ENCODE measurements at regions not wholly inside any gene's neighbourhood (a gene's known extent, or its start where the extent isn't known, plus 50 kb on each side); places are given as distances from the start of the nearest gene placed in this dataset.

DNA sequence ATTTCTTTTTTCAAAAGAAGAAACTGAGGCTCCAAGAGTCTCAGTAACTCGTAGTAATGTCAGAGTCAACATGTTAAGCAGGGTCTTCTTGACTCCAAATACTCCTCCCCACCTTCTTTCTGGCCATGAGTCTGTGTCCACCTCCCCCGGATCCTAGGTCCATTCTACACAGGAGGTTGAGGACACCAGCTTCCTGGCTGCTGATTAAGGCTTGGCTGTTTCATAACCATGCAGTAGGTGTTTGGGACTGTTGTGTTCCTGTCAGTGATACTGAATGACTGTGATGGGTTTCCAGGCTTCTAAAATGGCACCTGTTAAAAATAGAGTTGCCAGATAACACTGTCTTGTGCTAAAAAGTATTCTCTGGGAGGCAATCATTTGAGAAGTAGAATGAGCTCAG lies 130.8 kb upstream of the IL12A start:
- Histone ChIP-seq H3K4me2 (ENCODE audit: low read length) (no peak overlapping the region), H3K9me3 (ENCODE audit: control insufficient read depth, insufficient read depth, low read length) (no peaks in the 10 kb centered on the region), H4K20me1 (ENCODE audit: control insufficient read depth, insufficient read depth, low read depth, low read length) (no peaks in the 10 kb centered on the region), H3K79me2 (ENCODE audit: control insufficient read depth, low read length) (no peaks in the 10 kb centered on the region), H3K4me3 (ENCODE audit: low read length) (no peak overlapping the region), H3F3A (ENCODE audit: control insufficient read depth, insufficient read depth) (no peaks in the 10 kb centered on the region), H3K9me2 (replicated peaks; ENCODE audit: control insufficient read depth, low read length) (no peaks in the 10 kb centered on the region), H3K27ac (ENCODE audit: low read depth, low read length) (no peak overlapping the region), H3K27me3 (ENCODE audit: control insufficient read depth, low read length) (peaks cover 12% of the 10 kb centered on the region), H3K4me1 (ENCODE audit: control insufficient read depth, low read length) (no peaks in the 10 kb centered on the region), H3K36me3 (ENCODE audit: control insufficient read depth, low read length) (no peaks in the 10 kb centered on the region)
- TF ChIP-seq, protein P1, sequence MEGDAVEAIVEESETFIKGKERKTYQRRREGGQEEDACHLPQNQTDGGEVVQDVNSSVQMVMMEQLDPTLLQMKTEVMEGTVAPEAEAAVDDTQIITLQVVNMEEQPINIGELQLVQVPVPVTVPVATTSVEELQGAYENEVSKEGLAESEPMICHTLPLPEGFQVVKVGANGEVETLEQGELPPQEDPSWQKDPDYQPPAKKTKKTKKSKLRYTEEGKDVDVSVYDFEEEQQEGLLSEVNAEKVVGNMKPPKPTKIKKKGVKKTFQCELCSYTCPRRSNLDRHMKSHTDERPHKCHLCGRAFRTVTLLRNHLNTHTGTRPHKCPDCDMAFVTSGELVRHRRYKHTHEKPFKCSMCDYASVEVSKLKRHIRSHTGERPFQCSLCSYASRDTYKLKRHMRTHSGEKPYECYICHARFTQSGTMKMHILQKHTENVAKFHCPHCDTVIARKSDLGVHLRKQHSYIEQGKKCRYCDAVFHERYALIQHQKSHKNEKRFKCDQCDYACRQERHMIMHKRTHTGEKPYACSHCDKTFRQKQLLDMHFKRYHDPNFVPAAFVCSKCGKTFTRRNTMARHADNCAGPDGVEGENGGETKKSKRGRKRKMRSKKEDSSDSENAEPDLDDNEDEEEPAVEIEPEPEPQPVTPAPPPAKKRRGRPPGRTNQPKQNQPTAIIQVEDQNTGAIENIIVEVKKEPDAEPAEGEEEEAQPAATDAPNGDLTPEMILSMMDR (IDR thresholded peaks at IDR 0.05; ENCODE audit: low read depth, low read length, poor library complexity, severe bottlenecking): no peak
- no peak for TF ChIP-seq EZH2phosphoT487 (IDR thresholded peaks at IDR 0.05; ENCODE audit: borderline replicate concordance, low read length)

DNA sequence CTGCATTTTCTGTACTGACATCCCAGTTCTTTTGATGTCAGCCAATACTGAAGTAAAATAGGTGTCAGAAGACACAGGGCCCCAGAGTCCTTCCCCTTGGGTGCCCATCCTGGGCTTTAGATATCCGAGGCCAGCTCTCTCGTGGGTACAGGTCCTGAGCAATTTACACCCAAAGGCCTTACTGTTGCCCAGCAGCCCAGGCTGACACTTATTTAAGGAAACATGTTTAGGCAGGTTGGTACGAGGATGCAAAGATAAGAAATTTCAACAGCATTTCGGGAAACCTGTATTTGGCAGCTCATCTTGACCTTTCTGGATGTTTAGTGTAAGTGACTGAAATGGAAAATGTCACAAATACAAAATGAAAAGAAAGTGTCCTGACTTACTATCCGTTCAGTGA lies 130.0 kb upstream of the IL12A start:
- peaks cover 9% of the 10 kb centered on the region for H3K27me3 ChIP-seq (ENCODE audit: control insufficient read depth, low read length)
- no peaks in the 10 kb centered on the region for H3K4me1 ChIP-seq (ENCODE audit: control insufficient read depth, low read length)
- no peaks in the 10 kb centered on the region for H3K36me3 ChIP-seq (ENCODE audit: control insufficient read depth, low read length)
- H3K9me3 ChIP-seq (ENCODE audit: control insufficient read depth, insufficient read depth, low read length): no peaks in the 10 kb centered on the region
- H3K4me2 ChIP-seq (ENCODE audit: low read length): no peak overlapping the region
- TF ChIP-seq, protein P1 (IDR thresholded peaks at IDR 0.05; ENCODE audit: low read depth, low read length, poor library complexity, severe bottlenecking): no peak
- TF ChIP-seq EZH2phosphoT487 (IDR thresholded peaks at IDR 0.05; ENCODE audit: borderline replicate concordance, low read length): no peak
- H3F3A ChIP-seq (ENCODE audit: control insufficient read depth, insufficient read depth): no peaks in the 10 kb centered on the region
- H3K4me3 ChIP-seq (ENCODE audit: low read length): no peak overlapping the region
- H3K9me2 ChIP-seq (replicated peaks; ENCODE audit: control insufficient read depth, low read length): no peaks in the 10 kb centered on the region
- H3K79me2 ChIP-seq (ENCODE audit: control insufficient read depth, low read length): no peaks in the 10 kb centered on the region
- H4K20me1 ChIP-seq (ENCODE audit: control insufficient read depth, insufficient read depth, low read depth, low read length): no peaks in the 10 kb centered on the region
- no peak overlapping the region for H3K27ac ChIP-seq (ENCODE audit: low read depth, low read length)

DNA sequence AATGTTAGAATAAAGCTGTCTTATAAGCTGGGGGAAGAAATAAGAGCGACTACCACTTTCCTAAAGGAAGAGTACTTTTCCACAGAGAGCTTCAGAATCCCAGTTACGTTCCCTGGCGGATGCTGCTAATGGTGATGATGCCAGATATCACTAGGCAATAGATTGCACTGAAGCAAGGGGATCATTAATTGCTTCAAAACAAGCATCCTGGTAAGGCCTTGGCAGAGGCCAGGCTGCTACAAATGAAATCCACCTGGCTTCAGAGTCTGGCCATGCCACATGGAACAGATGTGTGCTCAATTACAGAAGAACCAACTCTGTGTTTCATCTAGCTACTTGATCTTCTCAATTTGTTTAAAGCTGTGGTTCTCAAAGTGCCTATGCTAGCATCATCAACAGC lies 129.2 kb upstream of the IL12A start:
- Histone ChIP-seq H3K27ac (ENCODE audit: low read depth, low read length) (no peak overlapping the region), H3F3A (ENCODE audit: control insufficient read depth, insufficient read depth) (no peaks in the 10 kb centered on the region), H3K4me1 (ENCODE audit: control insufficient read depth, low read length) (no peaks in the 10 kb centered on the region), H3K9me3 (ENCODE audit: control insufficient read depth, insufficient read depth, low read length) (no peaks in the 10 kb centered on the region), H4K20me1 (ENCODE audit: control insufficient read depth, insufficient read depth, low read depth, low read length) (no peaks in the 10 kb centered on the region), H3K36me3 (ENCODE audit: control insufficient read depth, low read length) (no peaks in the 10 kb centered on the region), H3K9me2 (replicated peaks; ENCODE audit: control insufficient read depth, low read length) (no peaks in the 10 kb centered on the region), H3K4me3 (ENCODE audit: low read length) (no peak overlapping the region), H3K4me2 (ENCODE audit: low read length) (no peak overlapping the region), H3K79me2 (ENCODE audit: control insufficient read depth, low read length) (no peaks in the 10 kb centered on the region), H3K27me3 (ENCODE audit: control insufficient read depth, low read length) (peaks cover 10% of the 10 kb centered on the region)
- TF ChIP-seq EZH2phosphoT487 (IDR thresholded peaks at IDR 0.05; ENCODE audit: borderline replicate concordance, low read length): no peak
- TF ChIP-seq, protein P1 (IDR thresholded peaks at IDR 0.05; ENCODE audit: low read depth, low read length, poor library complexity, severe bottlenecking): no peak

DNA sequence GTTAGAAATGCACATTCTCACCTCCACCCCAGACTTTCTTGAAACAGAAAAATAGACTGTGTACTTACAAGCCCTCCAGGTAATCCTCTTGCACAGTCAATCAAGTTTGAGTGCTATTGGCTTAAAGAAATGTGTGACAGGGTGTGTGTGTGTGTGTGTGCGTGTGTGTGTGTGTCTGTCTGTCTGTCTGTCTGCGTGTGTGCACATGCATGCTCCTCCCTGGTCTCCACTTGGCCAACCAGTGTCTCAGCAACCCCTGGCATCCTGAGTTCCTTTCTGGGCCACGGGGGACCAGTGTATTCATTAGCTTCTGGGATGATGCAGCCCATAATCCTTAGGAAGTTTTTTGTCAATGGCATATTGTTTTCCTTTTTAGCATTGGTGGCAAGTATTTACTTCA lies 128.8 kb upstream of the IL12A start:
- no peaks in the 10 kb centered on the region for H3K36me3 ChIP-seq (ENCODE audit: control insufficient read depth, low read length)
- no peaks in the 10 kb centered on the region for H3K9me2 ChIP-seq (replicated peaks; ENCODE audit: control insufficient read depth, low read length)
- H3K4me3 ChIP-seq (ENCODE audit: low read length): no peak overlapping the region
- peaks cover 10% of the 10 kb centered on the region for H3K27me3 ChIP-seq (ENCODE audit: control insufficient read depth, low read length)
- H3K79me2 ChIP-seq (ENCODE audit: control insufficient read depth, low read length): no peaks in the 10 kb centered on the region
- H4K20me1 ChIP-seq (ENCODE audit: control insufficient read depth, insufficient read depth, low read depth, low read length): no peaks in the 10 kb centered on the region
- H3F3A ChIP-seq (ENCODE audit: control insufficient read depth, insufficient read depth): no peaks in the 10 kb centered on the region
- TF ChIP-seq, protein P1 (IDR thresholded peaks at IDR 0.05; ENCODE audit: low read depth, low read length, poor library complexity, severe bottlenecking): no peak
- TF ChIP-seq EZH2phosphoT487 (IDR thresholded peaks at IDR 0.05; ENCODE audit: borderline replicate concordance, low read length): no peak
- H3K9me3 ChIP-seq (ENCODE audit: control insufficient read depth, insufficient read depth, low read length): no peaks in the 10 kb centered on the region
- no peaks in the 10 kb centered on the region for H3K4me1 ChIP-seq (ENCODE audit: control insufficient read depth, low read length)
- no peak overlapping the region for H3K27ac ChIP-seq (ENCODE audit: low read depth, low read length)
- H3K4me2 ChIP-seq (ENCODE audit: low read length): no peak overlapping the region

Measured in DOHH2 (cell line).